D341Med (cell line): ENCODE measurements at regions not wholly inside any gene's neighbourhood (a gene's known extent, or its start where the extent isn't known, plus 50 kb on each side); places are given as distances from the start of the nearest gene placed in this dataset.
A peak's percentile ranks its signal among the peaks of the same experiment; 100 is the strongest.

Experiments
- DNase-seq: peaks from one replicate; pipeline ENCODE4 v3.0.0; 2012; ENCODE audit warnings: low spot score

GRCh38 chr11:81424822-81425221, 1308.8 kb downstream of the FAM181B start:
- DNase-seq = no peak

- DNase-seq = no peak
These were observed 1311.3 kb downstream of the FAM181B start for GRCh38 chr11:81422402-81422801.

GRCh38 chr11:81421251-81421860, 1312.3 kb downstream of the FAM181B start:
- DNase-seq = no peak

GRCh38 chr11:81420668-81421250, 1312.9 kb downstream of the FAM181B start:
- DNase-seq = peak; percentile 55

- no peak for DNase-seq
These were observed 1336.3 kb downstream of the FAM181B start for GRCh38 chr11:81397316-81397715.

GRCh38 chr11:81394311-81394710, 1339.4 kb downstream of the FAM181B start:
- no peak for DNase-seq

GRCh38 chr11:81388326-81388725, 1345.3 kb downstream of the FAM181B start:
- DNase-seq = no peak

GRCh38 chr11:81380395-81380794, 1353.3 kb downstream of the FAM181B start:
- DNase-seq = peak; percentile 28

GRCh38 chr11:81377418-81377817, 1356.2 kb downstream of the FAM181B start:
- DNase-seq = no peak

GRCh38 chr11:81373986-81374385, 1359.7 kb downstream of the FAM181B start:
- no peak for DNase-seq

- no peak for DNase-seq
These were observed 1365.5 kb downstream of the FAM181B start for GRCh38 chr11:81368192-81368591.

GRCh38 chr11:81365496-81365895, 1368.2 kb downstream of the FAM181B start:
- DNase-seq = no peak

GRCh38 chr11:81359476-81359875, 1374.2 kb downstream of the FAM181B start:
- no peak for DNase-seq

- DNase-seq = no peak
These were observed 1388.1 kb downstream of the FAM181B start for GRCh38 chr11:81345609-81346008.

- DNase-seq = no peak
These were observed 1390.7 kb downstream of the FAM181B start for GRCh38 chr11:81342966-81343365.

GRCh38 chr11:81340225-81340624, 1393.4 kb downstream of the FAM181B start:
- no peak for DNase-seq

- no peak for DNase-seq
These were observed 1394.1 kb downstream of the FAM181B start for GRCh38 chr11:81339521-81339920.

- no peak for DNase-seq
These were observed 1395.9 kb downstream of the FAM181B start for GRCh38 chr11:81337756-81338155.

GRCh38 chr11:81332276-81332675, 1401.4 kb downstream of the FAM181B start:
- no peak for DNase-seq

- DNase-seq = no peak
These were observed 1401.9 kb downstream of the FAM181B start for GRCh38 chr11:81331611-81332235.

GRCh38 chr11:81331088-81331487, 1402.6 kb downstream of the FAM181B start:
- no peak for DNase-seq

GRCh38 chr11:81303038-81303664, 1430.5 kb downstream of the FAM181B start:
- no peak for DNase-seq

GRCh38 chr11:81301166-81301830, 1432.4 kb downstream of the FAM181B start:
- peak; percentile 14 for DNase-seq
